HPDE6-E6E7 (cell line): ENCODE measurements at regions not wholly inside any gene's neighbourhood (a gene's known extent, or its start where the extent isn't known, plus 50 kb on each side); places are given as distances from the start of the nearest gene placed in this dataset.
"Not testable (repeated sequence)": the region's sequence is repeated elsewhere in the genome, so short reads cannot be mapped to it uniquely, and the experiment has no call there.

ENCODE experiments used
- DNase-seq: peaks from one replicate; pipeline ENCODE4 v3.0.0; 2011; ENCODE audit warnings: missing footprints; ENCODE audit errors: extremely low spot score

- DNase-seq: no peak
Observed at GRCh38 chr14:28119849-28120248, 646.7 kb upstream of the FOXG1 start.

- DNase-seq: no peak
Observed at GRCh38 chr14:28120391-28120790, 646.2 kb upstream of the FOXG1 start.

- DNase-seq: no peak
Observed at GRCh38 chr14:28121512-28122297, 644.9 kb upstream of the FOXG1 start.

GRCh38 chr14:28130610-28131284 lies 635.8 kb upstream of the FOXG1 start:
- no peak for DNase-seq

GRCh38 chr14:28138341-28138740 lies 628.2 kb upstream of the FOXG1 start:
- no peak for DNase-seq

- no peak for DNase-seq
Observed at GRCh38 chr14:28141662-28142061, 624.9 kb upstream of the FOXG1 start.

- peak; percentile 3 for DNase-seq
Observed at GRCh38 chr14:28142400-28143015, 624.1 kb upstream of the FOXG1 start.

GRCh38 chr14:28143316-28143715 lies 623.3 kb upstream of the FOXG1 start:
- DNase-seq: no peak

- no peak for DNase-seq
Observed at GRCh38 chr14:28151926-28152325, 614.7 kb upstream of the FOXG1 start.

- no peak for DNase-seq
Observed at GRCh38 chr14:28152453-28153044, 614.0 kb upstream of the FOXG1 start.

GRCh38 chr14:28157289-28157869 lies 609.2 kb upstream of the FOXG1 start:
- no peak for DNase-seq

- no peak for DNase-seq
Observed at GRCh38 chr14:28157887-28158791, 608.4 kb upstream of the FOXG1 start.

GRCh38 chr14:28161040-28161439 lies 605.5 kb upstream of the FOXG1 start:
- no peak for DNase-seq

GRCh38 chr14:28163233-28163632 lies 603.4 kb upstream of the FOXG1 start:
- no peak for DNase-seq

- no peak for DNase-seq
Observed at GRCh38 chr14:28163897-28164296, 602.7 kb upstream of the FOXG1 start.

- DNase-seq: not testable (repeated sequence)
Observed at GRCh38 chr14:28187902-28188830, 578.4 kb upstream of the FOXG1 start.

GRCh38 chr14:28196878-28197277 lies 569.7 kb upstream of the FOXG1 start:
- no peak for DNase-seq

GRCh38 chr14:28220391-28220790 lies 546.2 kb upstream of the FOXG1 start:
- no peak for DNase-seq

- DNase-seq: no peak
Observed at GRCh38 chr14:28240909-28241308, 525.7 kb upstream of the FOXG1 start.

GRCh38 chr14:28242895-28243294 lies 523.7 kb upstream of the FOXG1 start:
- DNase-seq: no peak
